A673 (cell line): ENCODE measurements at regions not wholly inside any gene's neighbourhood (a gene's known extent, or its start where the extent isn't known, plus 50 kb on each side); places are given as distances from the start of the nearest gene placed in this dataset.

Source experiments
- BruUV-seq: library from RNA; stranded (reverse); fragments of 400-500 nt; replicated peaks from 2 replicates; lab custom pipeline; 2021; lab: Mats Ljungman, UMichigan
- CTCF ChIA-PET: fragments of 300-600 bp; sonication (Branson Sonifier 250); formaldehyde crosslinking; loops from one replicate; lab custom pipeline; 2022; ENCODE audit warnings: antibody characterized with exemption; lab: Charles Lee
- POLR2A ChIA-PET: fragments of 300-600 bp; sonication (Branson Sonifier 250); formaldehyde crosslinking; loops from one replicate; lab custom pipeline; 2022; ENCODE audit warnings: antibody characterized with exemption; ENCODE audit not compliant: low non-redundant PET; lab: Charles Lee
- DNase-seq: peaks from one replicate; pipeline ENCODE4 v3.0.0-alpha.2; 2015; ENCODE audit warnings: low spot score
- H3K27ac ChIP-seq: fragments of 200-600 bp; sonication (generic); 2 replicates; pipeline ENCODE4 v1.5.1; 2016; ENCODE audit warnings: mixed run types, low read depth, mild to moderate bottlenecking, mixed read lengths, antibody characterized with exemption, low read length; ENCODE audit not compliant: poor library complexity, severe bottlenecking
- H3K27me3 ChIP-seq: fragments of 200-600 bp; sonication (generic); replicated peaks from 2 replicates; pipeline ENCODE4 v1.6.1; 2017; ENCODE audit warnings: mixed run types, low read depth, mild to moderate bottlenecking, mixed read lengths, antibody characterized with exemption, low read length; ENCODE audit not compliant: insufficient read depth, poor library complexity
- H3K36me3 ChIP-seq: fragments of 200-600 bp; sonication (generic); 2 replicates; pipeline ENCODE4 v1.6.1; 2016; ENCODE audit warnings: mixed run types, mild to moderate bottlenecking, mixed read lengths, antibody characterized with exemption, low read length; ENCODE audit not compliant: insufficient read depth, poor library complexity, severe bottlenecking
- H3K4me1 ChIP-seq: fragments of 200-600 bp; sonication (generic); 2 replicates; pipeline ENCODE4 v1.6.1; 2017; ENCODE audit warnings: mixed run types, mild to moderate bottlenecking, mixed read lengths, antibody characterized with exemption, low read length; ENCODE audit not compliant: insufficient read depth, poor library complexity, severe bottlenecking
- H3K4me3 ChIP-seq: fragments of 200-600 bp; sonication (generic); 2 replicates; pipeline ENCODE4 v1.5.1; 2016; ENCODE audit warnings: low read depth, mixed run types, mild to moderate bottlenecking, mixed read lengths, low read length; ENCODE audit not compliant: poor library complexity, severe bottlenecking
- H3K9me3 ChIP-seq: fragments of 200-600 bp; sonication (generic); 2 replicates; pipeline ENCODE4 v1.6.1; 2016; ENCODE audit warnings: mixed run types, low read depth, mild to moderate bottlenecking, mixed read lengths, antibody characterized with exemption, low read length; ENCODE audit not compliant: poor library complexity, severe bottlenecking
- EZH2 ChIP-seq: fragments of 200-600 bp; sonication (generic); IDR thresholded peaks from 2 replicates; pipeline ENCODE4 v1.6.1; 2017; ENCODE audit warnings: borderline replicate concordance, low read depth, mild to moderate bottlenecking, mixed read lengths, antibody characterized with exemption, low read length; ENCODE audit not compliant: poor library complexity, severe bottlenecking
- intact Hi-C: fragments of 100-400 bp; cut with micrococcal nuclease; formaldehyde crosslinking; loops from one replicate; pipeline ENCODE4 v1.10.0; 2022; ENCODE audit not compliant: unreplicated experiment
- TF ChIP-seq, protein P1 (sequence below): fragments of 300-800, 200-600 bp; sonication (generic); conservative IDR thresholded peaks from 2 replicates; pipeline ENCODE4 v1.5.1; 2017; ENCODE audit warnings: low read depth, mild to moderate bottlenecking, antibody characterized with exemption, low read length, moderate library complexity, mixed read lengths

DNA sequence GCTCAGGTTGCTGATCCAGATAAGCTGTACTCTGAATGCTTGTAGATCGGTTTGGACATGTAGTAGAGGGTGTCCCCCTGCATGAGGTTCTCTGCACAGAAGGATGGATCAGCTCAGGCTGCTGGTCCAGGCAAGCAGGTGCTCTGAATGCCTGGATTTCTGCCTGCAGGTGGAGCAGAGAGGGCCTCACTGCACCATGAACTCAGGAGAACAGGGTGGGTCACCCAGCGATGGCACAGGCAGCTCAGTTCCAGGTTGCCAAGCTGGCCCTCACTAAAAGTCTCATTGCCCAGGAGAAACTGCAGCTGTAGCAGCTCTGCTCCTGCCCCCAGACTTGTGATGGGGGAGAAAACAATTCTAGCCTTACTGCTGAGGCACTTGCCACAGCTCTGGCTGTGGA lies 491.8 kb downstream of the XIRP2 start:
- H3K9me3 ChIP-seq: no peaks in the 10 kb centered on the region
- CTCF ChIA-PET: no interaction called here

DNA sequence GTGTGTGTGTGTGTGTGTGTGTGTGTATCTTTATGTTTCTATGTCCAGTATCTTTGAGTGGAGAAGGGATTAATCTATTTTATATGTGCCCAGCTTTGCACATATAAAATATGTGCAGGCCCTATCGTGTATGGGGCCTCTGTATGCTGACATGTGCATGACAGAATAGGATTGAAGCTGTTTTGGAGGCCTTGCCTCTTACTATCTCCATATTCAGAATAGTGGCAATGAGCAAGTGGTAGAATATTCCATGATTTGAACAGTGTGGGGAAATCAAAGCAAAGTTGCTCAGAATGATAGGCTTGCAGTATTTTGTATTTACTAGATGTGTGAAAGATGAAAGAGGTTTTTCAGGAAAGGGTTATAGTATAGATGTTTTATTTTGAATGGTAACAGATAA lies 480.8 kb downstream of the XIRP2 start:
- BruUV-seq: no TSS peak

More for the DNA sequence above, 491.8 kb downstream of the XIRP2 start:
- H3K27ac ChIP-seq: no peak overlapping the region
- no TSS peak for BruUV-seq
- intact Hi-C loops: no loop called here
- no peak overlapping the region for H3K4me3 ChIP-seq
- H3K27me3 ChIP-seq: no peaks in the 10 kb centered on the region
- no peaks in the 10 kb centered on the region for H3K4me1 ChIP-seq
- H3K36me3 ChIP-seq: no peaks in the 10 kb centered on the region
- DNase-seq: no peak
- POLR2A ChIA-PET: no interaction called here
- TF ChIP-seq, protein P1, sequence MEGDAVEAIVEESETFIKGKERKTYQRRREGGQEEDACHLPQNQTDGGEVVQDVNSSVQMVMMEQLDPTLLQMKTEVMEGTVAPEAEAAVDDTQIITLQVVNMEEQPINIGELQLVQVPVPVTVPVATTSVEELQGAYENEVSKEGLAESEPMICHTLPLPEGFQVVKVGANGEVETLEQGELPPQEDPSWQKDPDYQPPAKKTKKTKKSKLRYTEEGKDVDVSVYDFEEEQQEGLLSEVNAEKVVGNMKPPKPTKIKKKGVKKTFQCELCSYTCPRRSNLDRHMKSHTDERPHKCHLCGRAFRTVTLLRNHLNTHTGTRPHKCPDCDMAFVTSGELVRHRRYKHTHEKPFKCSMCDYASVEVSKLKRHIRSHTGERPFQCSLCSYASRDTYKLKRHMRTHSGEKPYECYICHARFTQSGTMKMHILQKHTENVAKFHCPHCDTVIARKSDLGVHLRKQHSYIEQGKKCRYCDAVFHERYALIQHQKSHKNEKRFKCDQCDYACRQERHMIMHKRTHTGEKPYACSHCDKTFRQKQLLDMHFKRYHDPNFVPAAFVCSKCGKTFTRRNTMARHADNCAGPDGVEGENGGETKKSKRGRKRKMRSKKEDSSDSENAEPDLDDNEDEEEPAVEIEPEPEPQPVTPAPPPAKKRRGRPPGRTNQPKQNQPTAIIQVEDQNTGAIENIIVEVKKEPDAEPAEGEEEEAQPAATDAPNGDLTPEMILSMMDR: no peak
- no peak for TF ChIP-seq EZH2

DNA sequence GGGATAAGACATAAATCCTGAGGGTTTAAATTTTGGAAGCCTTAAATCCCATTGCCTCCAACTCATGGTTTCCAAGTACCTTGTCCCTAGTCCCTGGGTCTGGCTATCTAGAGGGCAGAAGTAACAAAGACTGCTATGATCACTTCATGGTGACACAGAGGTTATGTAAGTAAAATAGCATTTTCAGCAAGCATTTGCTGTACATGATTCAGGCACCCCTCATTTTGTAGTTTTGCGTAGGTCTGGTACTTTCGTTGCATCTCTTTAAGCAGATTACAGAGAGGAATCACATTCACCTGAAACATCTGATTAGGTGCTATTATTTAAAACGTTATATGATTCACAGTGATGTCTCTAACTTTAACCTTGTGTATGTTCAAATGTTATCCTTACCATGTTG lies 480.1 kb downstream of the XIRP2 start:
- no peaks in the 10 kb centered on the region for H3K27me3 ChIP-seq
- no peaks in the 10 kb centered on the region for H3K9me3 ChIP-seq
- DNase-seq: no peak
- H3K4me3 ChIP-seq: no peak overlapping the region
- no peak overlapping the region for H3K27ac ChIP-seq
- BruUV-seq: no TSS peak
- H3K4me1 ChIP-seq: no peaks in the 10 kb centered on the region
- POLR2A ChIA-PET: no interaction called here
- CTCF ChIA-PET: no interaction called here
- TF ChIP-seq, protein P1: no peak
- TF ChIP-seq EZH2: no peak
- intact Hi-C loops: no loop called here
- no peaks in the 10 kb centered on the region for H3K36me3 ChIP-seq

More for the DNA sequence above, 480.8 kb downstream of the XIRP2 start:
- Histone ChIP-seq H3K4me3 (no peak overlapping the region), H3K36me3 (no peaks in the 10 kb centered on the region), H3K27me3 (no peaks in the 10 kb centered on the region), H3K9me3 (no peaks in the 10 kb centered on the region), H3K4me1 (no peaks in the 10 kb centered on the region), H3K27ac (no peak overlapping the region)
- ChIA-PET CTCF (no interaction called here), POLR2A (no interaction called here)
- TF ChIP-seq EZH2: no peak
- intact Hi-C loops: no loop called here
- DNase-seq: no peak

DNA sequence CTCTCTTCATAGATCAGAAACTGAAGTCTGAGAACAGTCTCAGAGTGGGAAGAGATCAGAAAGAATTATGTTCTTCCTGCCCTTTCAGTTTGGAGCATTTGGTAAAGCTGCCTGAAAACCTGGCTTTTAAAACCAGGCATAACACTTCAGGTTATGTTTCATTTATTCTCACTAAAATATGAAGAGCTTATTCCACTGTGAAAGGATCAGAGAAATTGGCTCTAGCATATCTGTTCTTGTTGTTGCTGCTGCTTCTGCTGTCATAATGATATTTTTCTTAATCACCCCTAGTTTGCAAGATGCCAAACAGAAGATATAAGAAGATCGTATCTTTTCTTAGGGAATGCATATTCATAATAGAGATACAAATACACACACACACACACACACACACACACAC lies 476.9 kb downstream of the XIRP2 start:
- DNase-seq: no peak
- ChIA-PET POLR2A (no interaction called here), CTCF (no interaction called here)
- TF ChIP-seq, protein P1: no peak
- TF ChIP-seq EZH2: no peak
- H3K4me3 ChIP-seq: no peak overlapping the region
- H3K27me3 ChIP-seq: no peaks in the 10 kb centered on the region
- intact Hi-C loops: no loop called here
- H3K27ac ChIP-seq: no peak overlapping the region
- no peaks in the 10 kb centered on the region for H3K9me3 ChIP-seq
- no TSS peak for BruUV-seq
- no peaks in the 10 kb centered on the region for H3K4me1 ChIP-seq
- no peaks in the 10 kb centered on the region for H3K36me3 ChIP-seq
